ENCODE measurements at regions not wholly inside any gene's neighbourhood (a gene's known extent, or its start where the extent isn't known, plus 50 kb on each side); places are given as distances from the start of the nearest gene placed in this dataset.

- DNase-seq (no peak), ATAC-seq (no peak)
- TF ChIP-seq, protein P1, sequence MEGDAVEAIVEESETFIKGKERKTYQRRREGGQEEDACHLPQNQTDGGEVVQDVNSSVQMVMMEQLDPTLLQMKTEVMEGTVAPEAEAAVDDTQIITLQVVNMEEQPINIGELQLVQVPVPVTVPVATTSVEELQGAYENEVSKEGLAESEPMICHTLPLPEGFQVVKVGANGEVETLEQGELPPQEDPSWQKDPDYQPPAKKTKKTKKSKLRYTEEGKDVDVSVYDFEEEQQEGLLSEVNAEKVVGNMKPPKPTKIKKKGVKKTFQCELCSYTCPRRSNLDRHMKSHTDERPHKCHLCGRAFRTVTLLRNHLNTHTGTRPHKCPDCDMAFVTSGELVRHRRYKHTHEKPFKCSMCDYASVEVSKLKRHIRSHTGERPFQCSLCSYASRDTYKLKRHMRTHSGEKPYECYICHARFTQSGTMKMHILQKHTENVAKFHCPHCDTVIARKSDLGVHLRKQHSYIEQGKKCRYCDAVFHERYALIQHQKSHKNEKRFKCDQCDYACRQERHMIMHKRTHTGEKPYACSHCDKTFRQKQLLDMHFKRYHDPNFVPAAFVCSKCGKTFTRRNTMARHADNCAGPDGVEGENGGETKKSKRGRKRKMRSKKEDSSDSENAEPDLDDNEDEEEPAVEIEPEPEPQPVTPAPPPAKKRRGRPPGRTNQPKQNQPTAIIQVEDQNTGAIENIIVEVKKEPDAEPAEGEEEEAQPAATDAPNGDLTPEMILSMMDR (IDR thresholded peaks at IDR 0.05): no peak
- no peak for TF ChIP-seq POLR2A (IDR thresholded peaks at IDR 0.05)
- Histone ChIP-seq H3K27ac (no peak overlapping the region), H3K36me3 (no peaks in the 10 kb centered on the region), H3K9me3 (no peaks in the 10 kb centered on the region), H3K4me1 (no peaks in the 10 kb centered on the region), H3K27me3 (peaks cover 0 to 4% (median 0%) of the 10 kb centered on the region in 9 donors), H3K4me3 (no peak overlapping the region)
- 62 to 70% (median 63%) methylated on average over 6 of the region's 6 CpGs for WGBS, 4 donors
- intact Hi-C loops (cut with DNase I): no loop called here
These were observed 226.5 kb upstream of the PELI2 start for GRCh38 chr14:55891692-55892091.

GRCh38 chr14:55892906-55893305 is 225.3 kb upstream of the PELI2 start:
- TF ChIP-seq, protein P1 (IDR thresholded peaks at IDR 0.05): no peak
- no peak for TF ChIP-seq POLR2A (IDR thresholded peaks at IDR 0.05)

DNA sequence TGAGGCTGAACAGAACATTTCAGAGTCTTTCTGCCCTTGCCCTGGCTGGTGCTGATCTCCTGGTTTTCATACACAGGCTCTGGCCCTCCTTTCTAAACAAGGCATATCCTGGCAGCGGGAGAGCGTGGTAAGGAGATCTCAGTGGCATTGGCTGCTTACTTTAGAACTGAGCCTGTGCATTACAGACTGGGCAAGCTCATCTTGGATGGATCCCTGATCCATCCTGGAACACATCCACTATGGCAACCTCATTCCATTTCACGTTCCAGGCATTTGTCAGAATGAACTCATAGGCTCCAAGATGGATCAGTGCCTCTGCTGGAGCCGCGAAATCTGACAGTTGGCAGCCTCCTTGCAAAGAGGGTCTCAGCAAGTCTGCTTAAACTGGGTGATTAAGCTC is 224.5 kb upstream of the PELI2 start:
- TF ChIP-seq, protein P1 (IDR thresholded peaks at IDR 0.05): no peak
- TF ChIP-seq POLR2A (IDR thresholded peaks at IDR 0.05): no peak
- no peak overlapping the region for H3K27ac ChIP-seq
- peak in 2 of 4 donors; percentile 28 for ATAC-seq

More at GRCh38 chr14:55892906-55893305, 225.3 kb upstream of the PELI2 start:
- Histone ChIP-seq H3K36me3 (no peaks in the 10 kb centered on the region), H3K9me3 (no peaks in the 10 kb centered on the region), H3K27ac (no peak overlapping the region), H3K27me3 (no peaks in the 10 kb centered on the region), H3K4me1 (no peaks in the 10 kb centered on the region), H3K4me3 (no peak overlapping the region)
- ATAC-seq (no peak), DNase-seq (no peak)
- WGBS, 4 donors: 66 to 76% (median 71%) methylated on average over 4 of the region's 4 CpGs
- intact Hi-C loops (cut with DNase I): no loop called here

DNA sequence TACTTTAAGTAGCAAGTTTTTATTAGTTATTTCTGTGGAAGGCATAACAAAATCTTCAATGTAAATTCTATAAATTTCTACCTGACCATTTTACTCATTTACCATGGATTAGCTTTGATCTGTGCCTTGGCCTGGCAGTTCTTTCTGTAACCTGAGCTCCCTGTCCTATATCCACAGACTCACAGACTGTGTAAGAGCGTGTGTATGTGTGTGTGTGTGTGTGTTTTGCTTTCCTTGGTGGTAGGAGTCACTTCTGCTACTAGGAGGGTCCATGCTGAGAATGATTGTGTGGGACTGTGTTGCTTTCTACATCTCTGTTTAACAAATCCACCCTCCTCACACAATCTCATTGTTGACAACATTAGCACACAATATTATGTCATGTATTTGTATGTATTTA is 221.2 kb upstream of the PELI2 start:
- intact Hi-C loops (cut with DNase I): no loop called here
- Histone ChIP-seq H3K4me1 (no peaks in the 10 kb centered on the region), H3K4me3 (no peak overlapping the region), H3K27me3 (no peaks in the 10 kb centered on the region), H3K36me3 (no peaks in the 10 kb centered on the region), H3K27ac (no peak overlapping the region), H3K9me3 (no peaks in the 10 kb centered on the region)
- WGBS, 4 donors: 62 to 85% (median 65%) methylated on average over 1 of the region's 1 CpG
- DNase-seq (no peak), ATAC-seq (no peak)
- TF ChIP-seq POLR2A (IDR thresholded peaks at IDR 0.05): no peak
- TF ChIP-seq, protein P1 (IDR thresholded peaks at IDR 0.05): no peak

More for the DNA sequence above, 224.5 kb upstream of the PELI2 start:
- intact Hi-C loops (cut with DNase I): no loop called here
- Histone ChIP-seq H3K36me3 (no peaks in the 10 kb centered on the region), H3K4me1 (no peaks in the 10 kb centered on the region), H3K9me3 (no peaks in the 10 kb centered on the region), H3K27me3 (no peaks in the 10 kb centered on the region), H3K4me3 (no peak overlapping the region)
- WGBS, 4 donors: 82 to 87% (median 83%) methylated on average over 3 to 5 of the region's 5 CpGs
- no peak for DNase-seq
